Activated gamma-delta T cell (primary cell): ENCODE measurements at regions not wholly inside any gene's neighbourhood (a gene's known extent, or its start where the extent isn't known, plus 50 kb on each side); places are given as distances from the start of the nearest gene placed in this dataset.

Experiments
- DNase-seq: peaks from one replicate; lab custom pipeline; 2025; lab: John Stamatoyannopoulos, UW

- DNase-seq = no peak
Measured at GRCh38 chr12:98280621-98281020, 234.8 kb upstream of the TMPO start.

- DNase-seq = no peak
Measured at GRCh38 chr12:98291828-98292227, 223.6 kb upstream of the TMPO start.

GRCh38 chr12:98294051-98294805 is 221.2 kb upstream of the TMPO start:
- no peak for DNase-seq

GRCh38 chr12:98295681-98296080 is 219.7 kb upstream of the TMPO start:
- no peak for DNase-seq

- no peak for DNase-seq
Measured at GRCh38 chr12:98296462-98297079, 218.8 kb upstream of the TMPO start.

GRCh38 chr12:98297538-98297937 is 217.9 kb upstream of the TMPO start:
- DNase-seq = no peak

GRCh38 chr12:98308141-98308540 is 207.2 kb upstream of the TMPO start:
- no peak for DNase-seq

- no peak for DNase-seq
Measured at GRCh38 chr12:98317939-98318899, 197.2 kb upstream of the TMPO start.

GRCh38 chr12:98319716-98320425 is 195.5 kb upstream of the TMPO start:
- DNase-seq = no peak

- no peak for DNase-seq
Measured at GRCh38 chr12:98325003-98325402, 190.4 kb upstream of the TMPO start.

GRCh38 chr12:98328467-98328866 is 186.9 kb upstream of the TMPO start:
- DNase-seq = no peak

- DNase-seq = no peak
Measured at GRCh38 chr12:98329589-98329988, 185.8 kb upstream of the TMPO start.

- DNase-seq = no peak
Measured at GRCh38 chr12:98332642-98333041, 182.7 kb upstream of the TMPO start.

GRCh38 chr12:98334768-98335167 is 180.6 kb upstream of the TMPO start:
- DNase-seq = no peak

GRCh38 chr12:98341026-98341425 is 174.4 kb upstream of the TMPO start:
- DNase-seq = no peak

GRCh38 chr12:98341732-98342131 is 173.7 kb upstream of the TMPO start:
- no peak for DNase-seq

GRCh38 chr12:98343002-98343567 is 172.3 kb upstream of the TMPO start:
- DNase-seq = no peak

GRCh38 chr12:98344046-98344930 is 171.1 kb upstream of the TMPO start:
- DNase-seq = no peak

GRCh38 chr12:98345308-98345876 is 170.0 kb upstream of the TMPO start:
- DNase-seq = no peak

- no peak for DNase-seq
Measured at GRCh38 chr12:98351089-98351488, 164.3 kb upstream of the TMPO start.
